GM23248 (cell line): ENCODE measurements at regions not wholly inside any gene's neighbourhood (a gene's known extent, or its start where the extent isn't known, plus 50 kb on each side); places are given as distances from the start of the nearest gene placed in this dataset.

Experiments used
- EZH2 ChIP-seq: fragments of 200-600 bp; sonication (generic); IDR thresholded peaks from 2 replicates; pipeline ENCODE4 v1.6.1; 2018; ENCODE audit warnings: antibody characterized with exemption, mild to moderate bottlenecking; ENCODE audit not compliant: insufficient read depth, poor library complexity, severe bottlenecking
- EZH2phosphoT487 ChIP-seq: fragments of 200-600 bp; sonication (generic); IDR thresholded peaks from 2 replicates; pipeline ENCODE4 v1.6.1; 2018; ENCODE audit warnings: antibody characterized with exemption, moderate library complexity, mild to moderate bottlenecking, low read depth; ENCODE audit not compliant: insufficient read depth

DNA sequence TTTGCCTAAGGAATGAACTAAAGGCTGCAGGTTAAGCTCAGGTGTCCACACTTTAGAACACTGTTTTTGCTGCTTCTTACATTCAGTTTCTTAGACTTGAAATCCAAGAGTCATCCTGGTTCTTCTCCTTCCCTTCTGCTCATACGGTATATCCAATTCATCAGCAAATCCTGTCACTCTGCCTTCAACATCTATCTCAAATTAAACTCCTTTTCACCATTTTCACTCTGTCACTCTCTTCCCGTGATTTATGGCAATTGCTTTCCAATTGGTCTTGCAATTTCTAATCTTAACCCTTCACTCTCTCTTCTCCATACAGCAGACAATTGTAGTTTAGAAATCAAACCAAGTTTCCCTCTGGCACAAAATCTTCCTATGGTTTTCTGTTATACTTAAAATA is 182.9 kb downstream of the MRPS30 start:
- TF ChIP-seq EZH2phosphoT487 (no peak), EZH2 (no peak)
